ENCODE measurements at regions not wholly inside any gene's neighbourhood (a gene's known extent, or its start where the extent isn't known, plus 50 kb on each side); places are given as distances from the start of the nearest gene placed in this dataset.

DNA sequence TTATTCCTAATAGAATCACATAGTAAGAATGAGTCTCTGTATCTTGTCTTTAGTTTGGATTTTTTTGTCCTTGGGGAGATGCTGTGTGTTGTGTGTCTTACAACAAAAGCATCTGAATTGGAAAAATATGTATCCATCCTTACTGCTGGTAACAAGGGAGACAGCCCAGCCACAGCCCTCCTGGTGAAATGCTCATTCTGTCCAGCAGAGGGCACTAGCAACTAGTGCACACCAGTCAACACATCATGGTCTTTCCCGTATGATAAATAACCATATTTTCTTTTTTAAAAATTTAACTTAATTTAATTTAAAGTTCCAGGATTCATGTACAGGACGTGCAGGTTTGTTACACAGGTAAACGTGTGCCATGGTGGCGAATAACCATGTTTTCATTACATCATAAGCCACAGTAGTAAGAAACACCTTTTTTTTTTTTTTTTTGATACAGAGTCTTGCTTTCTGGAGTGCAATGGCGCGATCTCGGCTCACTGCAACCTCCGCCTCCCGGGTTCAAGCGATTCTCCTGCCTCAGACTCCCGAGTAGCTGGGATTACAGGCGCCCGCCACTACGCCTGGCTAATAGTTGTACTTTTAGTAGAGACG is 245.1 kb downstream of the PTBP2 start:
- DNase-seq, result peak; percentile 85

DNA sequence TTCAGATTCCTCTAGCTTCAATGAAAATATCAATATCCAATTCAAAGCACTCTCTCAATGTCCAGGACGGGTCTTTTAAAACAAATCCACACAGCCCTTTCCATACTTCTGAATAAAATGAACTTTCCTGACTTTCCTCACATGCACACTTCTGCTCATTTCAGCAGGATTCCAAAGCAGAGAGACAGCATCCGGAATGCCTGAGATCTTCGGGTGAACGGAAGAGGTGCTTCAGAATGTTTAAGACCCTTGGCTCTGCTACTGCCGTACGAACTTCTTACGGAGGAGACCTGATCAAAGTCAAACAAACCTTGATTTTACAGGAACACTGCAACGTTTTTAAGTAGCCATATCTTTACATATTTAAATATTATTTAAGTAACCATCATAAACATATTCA is 245.7 kb downstream of the PTBP2 start:
- DNase-seq, result no peak

DNA sequence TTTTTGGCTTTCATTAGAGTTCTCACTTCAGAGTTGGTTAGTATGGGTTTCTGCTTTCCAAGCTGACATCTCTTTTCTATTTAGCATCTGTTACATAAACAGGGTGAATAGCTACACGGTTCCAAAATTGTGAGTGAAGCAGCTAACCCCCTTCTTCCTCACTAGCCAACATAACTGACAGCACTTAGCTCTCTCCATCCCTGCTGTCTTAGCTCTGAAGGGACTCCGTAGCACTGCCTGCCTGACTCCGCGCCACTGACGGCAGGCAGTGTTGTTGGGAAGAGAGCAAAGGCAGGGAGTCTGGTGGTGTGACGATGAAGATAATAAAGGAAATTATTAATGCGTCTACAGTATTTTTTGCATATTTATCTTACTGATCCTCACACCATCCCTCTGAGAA is 247.0 kb downstream of the PTBP2 start:
- DNase-seq, result no peak

DNA sequence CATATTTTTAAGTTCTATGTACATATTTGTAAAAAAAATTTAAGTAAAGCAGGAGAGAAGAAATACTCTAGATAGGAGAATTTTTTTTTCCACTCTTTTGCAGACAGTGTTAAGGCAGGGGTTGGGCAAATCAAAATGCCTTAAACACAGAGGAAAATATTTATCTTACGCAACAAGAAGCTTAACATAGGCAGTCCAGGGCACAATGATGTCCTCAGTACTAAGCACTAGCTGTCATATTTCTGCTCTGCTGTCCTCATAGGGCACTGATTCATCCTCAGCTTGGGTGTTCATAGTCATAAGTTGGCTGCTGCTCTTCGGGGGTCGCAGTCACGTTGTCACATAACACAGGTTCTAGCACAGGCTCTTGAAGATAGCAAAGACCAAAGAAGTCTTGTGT is 247.4 kb downstream of the PTBP2 start:
- DNase-seq, result no peak

DNA sequence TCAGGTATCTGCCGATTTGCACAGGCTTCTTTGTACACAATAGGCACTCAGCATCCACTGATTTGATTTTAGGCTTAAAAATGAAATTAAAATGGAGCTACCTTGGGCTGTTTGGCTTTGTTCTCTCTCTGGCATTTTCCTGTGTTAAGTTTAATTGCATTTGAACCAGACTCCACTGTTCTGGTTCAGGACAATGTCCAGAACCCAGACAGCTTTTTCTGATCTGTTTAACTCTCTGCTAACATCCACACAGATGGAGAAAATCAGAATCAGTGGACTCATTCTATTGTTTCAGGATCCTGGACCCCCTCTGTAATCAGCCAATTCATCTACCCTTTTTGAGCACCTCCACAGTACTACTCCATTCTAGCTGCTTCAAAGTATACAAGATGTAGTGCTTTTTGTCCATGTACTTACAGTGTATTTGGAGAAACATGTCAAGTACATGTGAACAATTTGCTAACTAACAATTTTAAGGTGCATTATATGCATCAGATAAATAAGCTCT is 248.1 kb downstream of the PTBP2 start:
- DNase-seq, result no peak

DNA sequence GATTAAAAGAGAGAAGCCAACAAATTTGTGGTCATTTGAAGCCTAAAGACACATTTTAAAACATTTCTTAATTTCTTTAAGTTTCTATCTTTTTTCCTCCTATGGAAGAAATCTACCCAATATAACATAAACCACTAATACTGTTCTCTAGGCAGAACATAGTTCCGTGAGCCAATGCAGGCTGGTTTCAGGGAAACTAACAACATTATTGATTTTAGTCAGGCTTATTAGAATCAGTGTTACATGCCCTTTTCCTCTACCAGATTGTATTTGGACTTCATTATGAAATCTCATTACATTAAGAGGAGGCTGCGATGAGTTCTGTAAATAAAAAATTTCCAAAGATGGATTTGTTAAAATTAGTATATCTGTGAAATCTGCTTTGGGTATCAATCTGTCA is 249.9 kb downstream of the PTBP2 start:
- DNase-seq, result no peak

DNA sequence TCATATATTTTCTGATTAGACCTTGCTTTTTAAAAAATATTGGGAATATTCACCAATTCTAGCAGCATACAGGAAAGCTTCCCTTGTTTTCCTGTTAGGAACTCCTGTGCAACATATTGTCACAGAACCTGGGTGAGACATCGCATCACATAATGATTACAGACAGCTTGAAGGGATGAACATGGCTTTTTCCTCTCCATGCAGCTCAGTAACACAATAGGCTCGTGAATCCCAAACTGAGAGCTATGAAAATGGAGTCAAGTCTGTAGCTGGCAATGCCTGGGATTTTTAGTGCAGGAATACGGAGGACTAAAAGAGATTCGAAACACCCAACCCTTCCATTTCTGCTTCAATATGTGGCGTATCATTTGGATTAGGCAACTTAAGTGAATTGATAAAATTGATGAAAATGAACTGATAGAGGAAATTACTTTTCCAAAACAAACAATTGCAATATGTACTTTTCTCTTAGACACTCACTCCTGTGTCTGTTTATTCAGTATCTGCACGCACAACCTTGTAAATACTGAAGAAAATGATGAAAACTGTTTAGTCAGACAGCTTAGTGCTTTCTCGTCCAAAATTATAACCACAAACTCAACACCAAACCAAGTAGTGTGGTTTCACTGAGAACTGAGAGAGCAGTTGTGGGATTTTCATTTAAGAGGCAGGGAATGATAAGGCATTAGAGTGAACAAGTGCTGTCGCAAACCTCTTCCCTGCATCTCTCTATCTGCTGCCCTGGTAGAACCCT is 250.4 kb downstream of the PTBP2 start:
- DNase-seq, result no peak

DNA sequence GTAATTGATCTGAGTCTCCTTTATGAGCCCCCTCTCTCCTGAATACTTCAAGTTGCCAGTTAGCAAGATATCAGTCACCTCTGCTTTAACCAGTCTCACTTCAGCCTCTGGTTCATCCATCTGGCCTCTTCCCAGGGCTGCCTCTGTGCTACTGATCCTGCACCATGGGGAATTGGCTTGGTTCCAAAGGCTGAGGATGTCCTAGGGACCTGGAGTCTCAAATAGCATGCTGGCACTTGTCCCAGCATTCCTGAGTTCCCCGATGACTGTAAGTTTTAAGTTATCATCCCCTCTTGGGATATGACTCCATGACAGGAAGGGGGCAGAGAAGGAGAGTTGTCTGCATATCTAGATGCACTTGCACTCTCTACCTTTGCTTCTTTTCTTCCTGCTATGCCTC is 252.0 kb downstream of the PTBP2 start:
- DNase-seq, result no peak

DNA sequence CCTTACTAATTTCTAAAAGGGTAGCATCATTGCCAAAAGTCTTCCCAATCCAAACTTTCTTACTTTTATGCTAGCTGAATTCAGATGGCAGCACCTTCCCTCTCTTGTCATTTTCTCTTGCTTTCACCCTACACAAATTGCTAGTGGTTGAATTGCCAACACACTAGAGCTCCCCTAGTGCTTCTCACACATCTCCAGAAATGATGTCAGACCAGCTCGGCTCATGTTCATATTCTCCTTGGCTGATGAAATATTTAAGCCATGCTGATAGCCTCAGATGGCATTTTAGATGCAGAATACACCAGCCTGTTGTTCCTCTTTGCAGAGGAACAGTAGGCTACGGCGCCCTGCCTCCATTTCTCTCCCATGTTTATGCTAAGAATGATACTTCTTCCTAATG is 256.9 kb downstream of the PTBP2 start:
- no peak for DNase-seq

DNA sequence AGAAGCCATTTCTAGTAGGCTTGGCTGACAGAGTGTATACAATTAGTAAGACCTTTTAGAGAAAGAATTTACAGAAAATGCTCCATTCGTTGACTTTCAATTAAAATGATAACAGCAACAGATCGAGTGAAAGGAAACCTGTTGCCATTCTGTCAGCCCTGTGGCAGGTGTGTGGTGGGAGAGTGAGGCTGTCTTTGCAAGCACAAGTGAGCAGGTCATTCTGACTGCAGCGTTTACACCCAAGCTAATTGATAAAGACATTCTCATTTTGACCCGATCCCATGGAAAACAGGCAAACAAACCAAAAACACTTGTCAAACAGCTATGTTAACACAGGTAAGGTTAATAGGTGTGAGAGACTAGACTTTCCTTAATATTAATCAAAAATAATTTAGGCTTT is 257.3 kb downstream of the PTBP2 start:
- no peak for DNase-seq

DNA sequence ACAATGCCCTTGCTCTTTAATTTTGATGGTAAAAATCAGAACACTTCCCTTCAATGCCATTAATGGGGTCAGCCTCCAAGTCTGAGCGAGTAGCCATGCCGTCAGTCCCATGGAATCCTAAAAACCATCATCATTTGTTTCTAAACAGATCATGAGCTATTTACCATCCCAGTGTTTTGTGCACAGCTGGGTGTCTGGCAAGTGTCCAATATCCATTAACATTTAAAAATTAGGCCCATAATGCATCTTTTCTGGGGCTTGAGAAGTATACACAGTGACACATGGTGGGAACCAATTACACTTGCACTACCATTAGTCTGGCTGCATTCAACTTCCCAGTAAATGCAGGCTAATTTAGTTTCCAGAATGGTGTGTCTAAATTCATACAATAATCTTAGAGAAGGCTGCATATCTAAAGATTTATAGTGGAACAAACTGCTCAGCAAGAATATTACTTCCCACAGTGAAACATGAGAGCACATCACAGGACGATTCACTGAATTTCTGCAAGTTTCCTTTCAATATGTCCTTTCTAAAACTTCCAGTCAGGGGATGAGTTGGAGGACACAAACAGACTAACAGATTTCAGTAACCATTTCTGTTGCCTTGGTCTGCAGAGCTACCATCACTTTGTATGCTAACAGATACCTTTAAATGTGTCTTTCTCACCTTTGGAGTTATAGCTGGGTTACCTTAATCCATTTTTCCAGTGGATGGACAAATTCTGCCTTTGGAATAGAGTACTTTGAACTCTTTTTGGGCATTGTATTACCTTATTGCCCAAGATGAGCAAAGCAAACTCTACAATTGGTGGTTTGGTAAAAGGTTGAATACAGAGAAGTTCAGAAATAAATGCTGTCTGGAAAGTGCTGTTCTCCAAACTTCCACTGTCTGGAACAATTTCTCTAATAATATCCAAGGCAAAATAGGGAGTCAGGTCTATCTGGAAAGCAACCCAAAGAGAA is 258.0 kb downstream of the PTBP2 start:
- DNase-seq, result no peak

DNA sequence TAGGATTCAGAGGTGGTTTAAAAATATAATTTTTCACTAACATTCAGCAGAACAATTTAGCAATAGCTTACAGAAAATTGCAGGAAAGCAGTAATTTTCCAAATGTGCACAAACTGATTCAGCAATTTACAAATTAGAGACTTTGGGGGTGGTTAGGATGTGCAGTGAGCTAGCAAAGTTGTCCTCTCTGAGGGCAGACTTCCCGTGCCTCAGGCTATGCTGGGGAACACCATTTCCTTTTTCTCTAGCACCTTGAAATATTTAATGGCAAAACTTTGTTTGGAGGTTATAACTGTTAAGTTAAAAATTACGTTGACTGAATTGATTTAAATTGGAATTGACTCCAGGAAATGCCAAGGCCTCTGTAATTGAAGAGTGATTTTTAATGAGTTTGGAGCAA is 258.9 kb downstream of the PTBP2 start:
- DNase-seq, result no peak

DNA sequence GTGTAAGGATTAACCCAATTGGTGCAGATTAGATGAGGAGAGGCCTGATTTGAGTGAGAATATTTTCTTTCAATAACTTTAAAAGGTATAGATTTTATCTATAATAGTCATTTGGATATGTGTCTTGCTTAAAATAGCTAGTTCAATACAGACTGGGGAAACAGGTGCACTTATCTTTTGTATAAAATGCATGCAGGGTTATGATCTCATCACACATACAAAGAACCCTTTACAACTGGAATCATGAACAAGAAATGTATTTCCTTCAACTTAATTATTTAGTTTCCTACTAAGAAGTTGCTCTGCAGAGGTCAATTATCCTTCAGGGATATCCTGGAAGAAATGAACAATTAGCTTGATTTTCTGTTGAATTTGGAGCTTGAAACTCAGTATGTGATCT is 259.6 kb downstream of the PTBP2 start:
- no peak for DNase-seq

DNA sequence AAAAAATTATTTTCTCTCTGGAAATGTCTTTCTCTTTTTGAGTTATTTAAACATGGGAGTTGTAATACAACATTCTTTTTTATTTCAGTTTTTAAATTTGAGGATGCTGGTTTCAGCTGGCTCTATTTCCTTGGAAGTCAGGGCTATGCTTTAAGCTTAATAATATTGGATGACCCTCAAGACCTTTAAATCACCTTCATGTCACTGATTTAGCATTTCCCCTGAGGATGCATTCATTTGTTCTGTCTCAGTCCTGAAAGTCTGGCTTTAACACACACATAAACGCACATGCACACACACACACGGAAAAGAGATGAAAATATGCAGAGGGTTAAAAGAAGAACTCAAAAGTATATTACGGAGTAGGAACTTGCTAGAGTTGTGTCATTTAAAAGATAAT is 260.5 kb downstream of the PTBP2 start:
- DNase-seq, result no peak

DNA sequence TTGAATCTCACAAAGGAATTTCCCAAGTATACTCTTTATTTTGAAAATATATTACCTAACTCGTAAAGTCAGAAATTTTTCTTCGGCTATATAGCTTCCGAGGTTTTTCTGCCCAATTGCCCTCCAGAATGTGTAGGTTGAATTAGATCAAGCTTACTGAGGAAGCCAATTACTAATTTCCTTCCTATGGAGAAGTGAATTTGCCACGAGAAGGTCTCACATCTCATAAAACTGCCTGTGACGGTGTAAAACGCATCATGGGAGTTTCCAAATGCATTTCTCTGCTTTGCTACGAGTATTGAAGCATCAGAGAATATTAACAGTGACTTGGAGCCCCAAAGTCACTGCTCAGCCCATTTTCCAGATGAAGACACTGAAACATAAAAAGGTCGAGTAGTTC is 262.3 kb downstream of the PTBP2 start:
- DNase-seq, result no peak

DNA sequence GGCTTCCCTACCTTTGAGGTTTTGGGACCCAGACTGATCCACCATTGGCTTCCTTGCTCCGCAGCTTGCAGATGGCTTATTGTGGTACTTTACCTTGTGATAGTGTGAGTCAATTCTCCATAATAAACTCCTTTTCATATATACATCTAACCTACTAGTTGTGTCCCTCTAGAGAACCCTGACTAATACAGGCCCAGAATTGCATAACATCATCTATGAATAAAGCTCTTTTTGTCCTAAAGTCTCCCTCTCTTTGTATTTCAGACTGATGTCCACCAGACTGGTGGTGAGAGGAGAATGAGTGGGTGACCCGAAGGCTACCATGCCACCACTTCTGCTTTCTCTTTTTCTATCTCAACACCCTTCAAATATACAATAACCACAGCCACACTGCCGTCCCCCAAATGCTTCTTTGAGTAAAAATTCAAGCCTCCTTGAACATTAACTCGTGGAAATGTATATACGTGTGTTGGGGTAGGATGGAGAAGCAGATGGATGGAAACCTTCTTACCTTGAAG is 265.7 kb downstream of the PTBP2 start:
- no peak for DNase-seq

DNA sequence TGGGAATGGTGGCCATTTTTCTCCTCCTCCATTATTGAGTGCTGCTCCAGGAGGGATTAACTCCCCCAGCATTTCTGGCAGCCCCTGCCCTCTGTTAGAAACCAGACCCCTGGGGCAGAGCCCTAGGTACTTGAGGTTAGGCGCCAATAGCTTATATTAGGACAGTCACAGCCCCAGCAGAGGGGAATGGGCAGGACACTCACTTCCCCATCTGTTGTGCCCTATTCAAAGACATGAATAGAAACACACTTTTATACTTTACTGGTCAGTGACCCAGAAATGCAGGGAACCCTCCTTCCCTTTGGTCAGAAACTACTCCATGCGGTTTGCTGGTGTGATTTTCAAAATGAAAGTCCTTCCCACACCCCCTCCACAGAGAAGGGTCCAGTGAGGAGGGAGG is 267.7 kb downstream of the PTBP2 start:
- DNase-seq, result no peak

DNA sequence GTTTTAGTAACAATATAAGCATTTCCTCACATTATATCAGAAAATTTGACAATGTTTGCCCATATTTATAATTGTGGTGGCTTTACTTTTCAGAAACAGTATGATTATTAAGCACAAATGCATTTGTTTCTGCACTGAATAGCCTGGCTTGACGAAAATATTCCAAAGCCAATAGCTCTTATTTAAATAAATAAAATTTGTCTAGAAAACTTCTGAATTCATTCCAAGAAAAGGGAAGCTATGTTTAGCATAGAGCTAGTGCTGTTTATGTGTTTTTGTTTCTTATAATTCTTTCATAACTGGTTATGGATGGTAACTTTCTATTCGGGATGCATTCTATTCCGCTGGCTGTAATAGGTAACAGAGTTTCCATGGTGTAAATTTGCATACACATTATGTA is 268.6 kb downstream of the PTBP2 start:
- DNase-seq, result no peak

DNA sequence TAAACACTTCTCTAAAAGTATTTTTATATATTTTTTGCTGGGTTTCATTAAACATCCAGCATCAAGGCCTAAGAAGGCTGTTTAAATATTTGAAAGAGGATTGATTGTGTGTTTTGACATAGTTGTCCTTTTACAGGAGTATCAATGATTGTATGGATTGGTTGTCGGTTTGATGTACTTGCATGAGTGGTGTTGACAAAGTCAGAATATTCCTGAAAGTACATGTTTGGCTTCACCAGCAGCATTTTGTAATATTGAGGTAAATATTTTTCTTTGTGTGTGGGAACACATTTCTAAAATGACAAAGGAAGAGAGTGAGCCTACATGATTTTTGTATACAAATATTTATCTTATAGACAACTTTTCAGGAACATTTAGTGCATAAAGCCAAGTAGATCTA is 269.7 kb downstream of the PTBP2 start:
- DNase-seq, result no peak

DNA sequence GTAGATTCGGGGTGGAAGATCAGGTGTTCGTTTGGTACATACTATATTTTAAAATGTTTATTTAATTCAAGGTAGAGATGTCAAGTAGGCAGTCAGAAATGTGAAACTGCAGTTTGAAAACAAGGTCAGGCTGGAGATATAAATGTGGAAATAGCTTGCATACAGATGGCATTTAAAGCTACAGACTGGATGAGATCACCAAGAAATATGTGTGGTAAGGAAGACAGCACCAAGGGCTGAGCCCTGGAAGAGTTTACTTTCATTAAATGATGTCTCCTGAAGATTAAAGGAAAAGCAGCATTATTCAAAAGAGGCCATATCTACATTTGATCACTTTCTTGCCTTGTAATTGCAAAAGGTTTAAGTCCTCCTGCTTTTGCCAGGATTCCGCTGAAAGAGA is 271.3 kb downstream of the PTBP2 start:
- DNase-seq, result no peak

DNA sequence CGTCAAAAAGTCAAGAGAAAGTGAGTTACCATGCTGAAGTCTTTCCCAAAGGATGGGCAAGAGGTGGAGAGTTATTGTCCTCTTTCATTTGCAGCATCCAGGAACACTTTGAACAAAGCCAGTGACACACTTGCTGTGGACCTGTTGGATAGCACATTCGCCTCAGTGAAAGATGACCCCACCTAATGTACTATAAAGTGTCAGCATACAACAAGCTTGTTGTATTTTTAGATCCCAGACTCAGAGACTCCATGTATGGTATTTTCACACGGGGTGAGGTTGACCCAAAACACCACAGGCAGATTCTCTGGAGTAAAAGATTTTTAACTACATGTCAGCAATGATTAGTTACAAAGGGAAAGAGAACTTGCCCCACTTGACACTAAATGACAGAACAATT is 273.8 kb downstream of the PTBP2 start:
- no peak for DNase-seq

DNA sequence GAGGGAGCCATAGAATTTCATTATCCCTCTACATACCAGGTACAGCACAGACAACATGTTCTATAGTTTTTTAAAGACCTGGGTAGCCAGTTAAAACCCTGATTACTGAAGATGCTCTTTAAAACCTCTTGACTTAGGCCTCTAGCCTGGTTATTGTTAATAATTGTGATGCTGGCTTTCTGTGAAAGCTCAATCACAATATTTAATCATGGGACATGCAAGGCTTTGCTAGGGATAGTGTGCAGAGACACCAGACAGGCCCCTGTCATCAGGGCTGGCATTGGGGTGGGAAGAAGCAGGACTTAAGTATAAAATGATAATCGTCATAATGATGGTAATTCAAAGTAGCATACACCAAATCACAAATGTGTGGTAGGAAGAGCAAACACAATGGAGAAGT is 274.4 kb downstream of the PTBP2 start:
- DNase-seq, result no peak

DNA sequence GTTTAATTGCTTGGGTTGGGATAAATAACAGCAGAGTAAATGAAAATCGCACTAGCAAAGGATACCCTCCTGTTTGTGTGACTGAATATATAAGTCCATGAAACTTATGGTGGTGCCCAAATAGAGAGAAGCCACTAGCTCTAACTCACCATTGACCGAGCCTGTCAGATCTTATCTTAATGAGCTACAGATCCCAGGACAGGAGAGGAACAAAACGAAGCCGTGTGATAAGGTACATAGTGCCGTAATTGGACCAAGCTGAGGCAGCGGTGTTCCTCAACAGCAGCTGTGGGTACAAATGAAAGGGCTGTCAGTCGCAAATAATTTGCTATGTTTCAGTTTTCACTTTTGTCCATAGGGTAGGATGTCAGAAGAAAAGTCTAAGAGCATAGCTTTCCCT is 276.1 kb downstream of the PTBP2 start:
- no peak for DNase-seq

DNA sequence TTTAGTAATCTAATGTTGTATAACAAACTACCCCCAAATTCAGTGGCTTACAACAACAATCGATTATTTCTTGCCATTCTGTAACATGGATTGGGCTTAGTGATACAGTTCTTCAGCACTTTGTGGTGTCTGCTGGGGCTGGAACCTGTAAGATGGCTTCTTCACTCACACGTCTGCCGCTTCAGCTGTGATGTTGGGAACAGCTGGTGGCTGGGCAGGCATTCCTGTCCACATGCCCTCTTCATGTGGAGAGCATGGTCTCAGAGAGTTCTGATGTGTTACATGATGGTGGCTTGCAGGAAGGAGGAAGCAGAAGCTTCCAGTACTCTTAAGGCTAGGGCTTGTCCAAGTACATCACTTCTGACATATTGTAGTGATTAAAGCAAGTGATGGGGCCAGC is 276.9 kb downstream of the PTBP2 start:
- DNase-seq, result no peak

All from islet precursor cell (in vitro differentiated cells).